GM10266 (cell line): ENCODE measurements at regions not wholly inside any gene's neighbourhood (a gene's known extent, or its start where the extent isn't known, plus 50 kb on each side); places are given as distances from the start of the nearest gene placed in this dataset.

Source experiments
- DNase-seq: peaks from one replicate; pipeline ENCODE4 v3.0.0; 2012; ENCODE audit errors: extremely low spot score
- CTCF ChIP-seq: IDR thresholded peaks from 2 replicates; pipeline ENCODE4 v1.5.1; 2012; ENCODE audit warnings: mild to moderate bottlenecking, low read depth; ENCODE audit not compliant: control insufficient read depth, insufficient read depth; ENCODE audit errors: missing control alignments

DNA sequence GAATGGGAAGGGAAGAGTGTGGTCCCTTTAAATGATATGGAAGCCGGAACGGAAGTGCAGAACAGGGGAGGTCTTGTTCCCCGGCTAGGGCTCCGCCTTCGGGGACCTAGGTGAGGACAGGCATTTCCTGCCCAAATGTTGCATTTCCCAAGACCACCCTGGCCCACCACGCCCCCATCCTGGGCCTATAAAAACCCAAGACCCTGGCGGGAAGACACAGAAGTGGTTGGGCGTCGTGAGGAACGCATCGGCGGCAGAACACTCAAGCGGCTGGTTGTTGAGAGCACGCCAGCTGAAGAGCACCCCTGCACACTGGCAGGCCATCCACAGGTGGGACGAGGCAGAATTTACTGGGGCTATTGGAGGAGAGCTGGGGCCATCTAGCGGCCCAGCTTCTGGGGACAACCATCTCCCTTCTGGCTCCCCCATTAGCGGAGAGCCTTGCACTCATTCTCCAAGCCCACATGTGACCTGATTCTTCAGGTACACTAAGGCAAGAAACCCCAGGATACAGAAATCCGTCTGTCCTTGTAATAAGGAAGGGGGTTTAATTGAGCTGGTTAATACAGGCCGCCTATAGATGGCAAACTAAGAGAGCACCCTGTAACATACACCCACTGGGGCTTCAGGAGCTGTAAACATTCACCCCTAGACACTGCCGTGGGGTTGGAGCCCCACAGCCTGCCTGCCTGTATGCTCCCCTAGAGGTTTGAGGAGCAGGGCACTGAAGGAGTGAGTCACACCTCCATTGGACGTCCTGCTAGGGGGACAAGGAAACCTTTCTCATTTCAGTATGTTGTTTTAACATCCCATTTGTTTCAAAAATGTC lies 1327.9 kb downstream of the BRINP3 start:
- no peak for TF ChIP-seq CTCF
- DNase-seq, result no peak

- TF ChIP-seq CTCF, result no peak
- no peak for DNase-seq
Observed at GRCh38 chr1:189150624-189151023, 1327.0 kb downstream of the BRINP3 start.

DNA sequence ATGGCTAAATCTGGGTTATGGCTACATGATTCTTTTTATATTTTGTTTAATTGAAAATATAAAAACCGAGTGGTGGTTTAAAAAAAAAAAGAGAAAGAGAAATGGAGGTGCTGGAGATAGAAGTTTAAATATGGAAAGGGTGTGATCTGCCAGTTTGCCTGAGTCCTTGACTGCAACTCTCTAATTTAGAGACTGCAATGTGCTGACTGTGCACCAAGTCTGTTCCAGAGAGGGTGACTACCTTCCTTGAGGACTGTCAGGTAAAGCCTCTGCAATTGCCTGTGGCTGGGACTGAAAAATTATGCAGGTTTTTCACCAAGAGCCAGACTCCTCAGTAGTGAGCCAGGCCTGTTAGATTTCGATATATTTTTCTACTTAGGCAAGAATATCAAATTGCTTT lies 1326.3 kb downstream of the BRINP3 start:
- no peak for TF ChIP-seq CTCF
- no peak for DNase-seq

DNA sequence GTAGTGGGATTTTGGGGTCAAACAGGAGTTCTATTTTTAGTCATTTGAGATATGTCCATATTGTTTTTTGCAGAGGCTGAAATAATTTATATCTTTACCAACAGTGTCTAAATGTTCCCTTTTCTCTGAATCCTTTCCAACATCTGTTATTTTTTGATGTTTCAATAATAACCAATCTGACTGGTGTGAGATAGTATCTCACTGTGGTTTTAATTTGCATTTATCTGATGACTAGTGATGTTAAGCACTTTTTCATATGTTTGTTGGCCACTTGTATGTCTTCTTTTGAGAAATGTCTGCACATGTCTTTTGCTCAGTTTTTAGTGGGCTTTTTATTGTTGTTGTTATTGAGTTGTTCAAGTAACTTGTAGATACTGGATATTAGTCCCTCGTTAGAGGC lies 1325.0 kb downstream of the BRINP3 start:
- TF ChIP-seq CTCF, result no peak
- DNase-seq, result no peak

DNA sequence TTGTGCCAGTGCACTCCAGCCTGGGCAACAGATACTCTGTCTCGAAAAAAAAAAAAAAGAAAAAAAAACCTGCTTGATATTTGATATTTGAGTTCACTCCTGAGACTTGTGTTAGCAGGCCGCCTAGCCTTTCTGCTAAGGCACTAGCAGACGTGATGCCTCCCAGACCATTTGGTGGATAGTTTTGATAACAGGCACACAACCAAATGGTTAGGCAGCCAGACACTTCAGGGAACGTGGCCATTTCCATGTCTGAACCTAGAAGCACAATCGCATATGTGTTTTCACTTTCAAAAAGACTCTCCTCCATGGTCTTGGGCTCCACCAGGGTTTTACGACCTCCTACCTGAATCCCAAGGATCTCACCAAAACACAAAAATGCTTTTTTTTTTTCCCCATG lies 1319.5 kb downstream of the BRINP3 start:
- no peak for DNase-seq
- TF ChIP-seq CTCF, result no peak

DNA sequence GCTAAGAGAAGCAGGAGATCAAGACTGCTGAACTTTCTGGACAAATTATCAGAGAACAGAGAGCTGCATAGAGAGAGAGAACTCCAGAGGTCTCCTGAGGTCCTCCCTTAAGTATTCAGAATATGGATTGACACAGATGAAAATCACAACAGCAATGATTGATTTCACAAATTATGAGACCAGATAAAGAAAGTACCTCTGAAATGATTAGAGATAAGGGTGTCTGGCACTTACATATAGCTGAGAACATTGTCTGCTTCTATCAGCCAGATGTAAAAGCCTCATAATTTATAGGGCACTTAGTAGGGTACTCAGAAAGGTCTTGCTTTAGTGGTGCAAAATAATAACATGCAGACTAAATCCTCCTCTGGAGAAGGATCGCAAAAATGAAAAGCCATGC lies 1301.8 kb downstream of the BRINP3 start:
- no peak for DNase-seq
- no peak for TF ChIP-seq CTCF

DNA sequence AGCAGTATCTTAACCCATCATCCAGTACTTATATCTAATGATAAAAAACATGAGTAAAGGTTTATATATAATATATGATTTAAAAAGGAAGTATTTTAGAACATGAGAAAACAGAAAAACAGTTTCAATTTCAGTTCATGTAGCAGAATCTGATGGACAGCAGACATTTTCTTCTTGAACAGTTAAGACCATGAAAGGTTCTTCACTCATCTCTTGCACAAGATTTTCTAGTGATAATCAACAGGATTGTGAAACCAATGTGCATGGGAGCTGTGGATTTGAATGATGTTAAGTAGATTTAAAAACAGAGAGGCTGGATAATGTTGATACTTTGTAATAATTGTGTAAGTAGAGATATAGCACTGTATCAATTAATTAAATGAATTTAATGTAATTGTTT lies 1297.6 kb downstream of the BRINP3 start:
- TF ChIP-seq CTCF, result no peak
- DNase-seq, result no peak
